HG03342 (cell line): ENCODE measurements at regions not wholly inside any gene's neighbourhood (a gene's known extent, or its start where the extent isn't known, plus 50 kb on each side); places are given as distances from the start of the nearest gene placed in this dataset.

Experiments
- ATAC-seq: cut with Tn5 transposase; IDR thresholded peaks from one replicate; pipeline ENCODE4 v1.9.1; 2021; ENCODE audit warnings: mild to moderate bottlenecking, moderate library complexity; ENCODE audit not compliant: unreplicated experiment

DNA sequence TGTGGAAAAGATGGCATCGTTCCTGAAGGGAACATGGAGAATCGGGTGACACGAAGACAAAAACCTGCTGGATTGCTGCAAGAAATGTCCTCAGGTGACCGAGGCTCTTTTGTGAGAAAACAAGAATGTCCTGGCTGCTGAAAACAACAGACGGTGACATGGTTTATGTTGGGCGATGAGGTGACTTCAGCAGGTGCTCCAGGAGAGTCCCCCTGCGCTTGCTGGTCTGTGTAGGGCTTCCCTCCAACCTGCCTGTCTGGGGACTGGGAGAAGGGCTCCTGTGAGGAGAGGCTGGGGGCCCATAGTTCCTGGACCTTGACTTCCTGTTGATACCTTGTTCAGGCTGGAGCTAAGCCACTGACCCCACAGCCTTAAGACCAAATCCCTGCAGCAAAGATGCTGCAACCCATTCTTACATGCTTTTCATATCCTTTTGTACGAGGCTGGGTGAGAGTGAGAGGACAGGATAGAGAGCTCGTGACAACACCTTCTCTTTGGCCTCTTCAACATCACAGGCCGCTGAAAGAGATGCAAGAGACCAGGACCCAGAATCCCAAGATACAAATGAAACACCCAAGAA, 134.8 kb downstream of the CD83 start:
- no peak for ATAC-seq

- ATAC-seq = peak; percentile 96
These were observed 136.9 kb downstream of the CD83 start for GRCh38 chr6:14254505-14254904.

- no peak for ATAC-seq
These were observed 138.3 kb downstream of the CD83 start for GRCh38 chr6:14255916-14256315.

DNA sequence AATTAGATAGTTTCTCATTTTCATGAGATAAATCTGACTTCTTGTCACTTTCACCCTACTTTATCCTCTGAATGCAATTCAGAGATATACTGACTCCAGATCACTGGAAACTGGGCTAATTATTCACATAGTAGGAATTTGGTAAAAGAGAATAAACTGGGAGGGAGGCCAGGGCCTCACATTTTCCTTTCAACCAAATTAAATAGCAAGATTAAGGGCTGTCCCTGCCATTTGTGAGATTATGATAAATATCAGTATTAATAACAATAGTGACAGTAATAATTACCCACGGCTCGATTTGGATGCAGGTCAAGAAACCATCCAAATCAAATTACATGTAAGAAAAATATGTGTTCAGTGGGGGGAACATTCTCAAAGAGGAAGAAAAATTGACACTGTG, 140.5 kb downstream of the CD83 start:
- ATAC-seq = no peak

DNA sequence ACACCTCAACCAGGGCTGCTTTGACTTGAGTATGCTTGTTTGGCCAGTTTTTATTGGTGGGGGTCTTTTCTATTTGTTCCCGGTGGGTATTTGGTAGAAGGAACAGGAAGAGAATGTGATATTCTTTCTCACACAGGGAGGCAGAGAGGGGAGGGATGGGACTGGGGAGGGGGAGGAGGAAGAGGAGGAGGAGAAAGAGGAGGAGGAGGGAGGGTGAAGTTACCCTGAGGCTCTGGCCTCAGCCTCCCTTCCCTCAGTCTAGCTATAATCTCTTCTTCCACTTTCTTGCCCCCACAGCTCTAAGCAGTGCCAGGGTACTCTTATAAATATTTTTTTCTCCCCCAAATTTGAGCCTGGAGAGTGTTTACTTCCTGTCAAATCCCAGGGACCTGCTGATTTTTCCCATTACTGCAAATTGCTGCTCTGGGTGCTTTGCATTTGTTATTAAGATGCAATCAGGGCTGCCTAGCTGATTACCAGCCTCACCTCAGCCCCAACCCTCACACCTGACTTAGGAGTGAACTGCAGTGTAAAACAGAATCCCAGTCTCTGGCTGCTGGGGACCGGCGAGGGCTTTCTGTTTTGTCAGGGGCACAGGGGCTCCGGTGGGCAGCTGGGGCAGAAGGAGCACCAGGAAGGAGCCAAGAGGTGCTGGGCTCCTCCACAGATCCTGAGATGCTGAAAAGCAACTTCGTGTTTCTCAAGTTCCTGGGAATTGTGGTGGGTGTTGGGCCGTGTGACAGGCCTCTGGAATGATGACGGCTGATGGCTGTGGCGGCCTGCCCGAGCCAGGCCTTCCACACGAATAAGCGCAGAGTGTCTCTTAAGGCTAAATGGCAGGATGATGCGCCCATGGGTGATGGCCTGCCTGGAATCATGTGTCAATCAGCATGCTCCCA, 141.4 kb downstream of the CD83 start:
- no peak for ATAC-seq

DNA sequence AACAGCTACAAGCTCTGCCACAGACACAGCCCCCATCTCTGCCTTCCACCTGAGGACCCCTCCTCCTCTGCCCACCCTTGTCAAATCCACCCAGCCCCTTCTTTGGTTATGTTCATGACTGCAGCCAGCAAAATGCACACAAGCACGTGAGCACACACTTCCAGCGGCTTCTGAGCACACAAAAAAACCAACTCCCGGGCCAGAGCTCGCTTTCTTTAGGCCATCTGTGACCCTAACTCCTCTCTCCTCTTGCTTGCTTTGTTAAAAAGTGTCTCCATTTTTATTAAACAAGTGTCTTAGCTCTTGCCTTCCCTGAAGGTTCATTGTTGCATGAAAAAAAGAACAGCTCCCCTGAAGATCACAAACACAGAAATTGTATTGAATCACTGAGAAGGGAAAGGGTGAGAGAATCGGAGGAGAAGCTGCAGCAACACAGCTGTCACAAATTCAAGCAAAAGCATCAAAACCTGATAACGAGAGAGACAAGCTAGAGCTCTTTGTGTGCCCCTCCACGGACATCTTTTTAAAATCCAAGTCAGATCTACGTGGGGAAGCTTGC, 142.1 kb downstream of the CD83 start:
- ATAC-seq = no peak

- no peak for ATAC-seq
These were observed 143.3 kb downstream of the CD83 start for GRCh38 chr6:14260839-14261238.

DNA sequence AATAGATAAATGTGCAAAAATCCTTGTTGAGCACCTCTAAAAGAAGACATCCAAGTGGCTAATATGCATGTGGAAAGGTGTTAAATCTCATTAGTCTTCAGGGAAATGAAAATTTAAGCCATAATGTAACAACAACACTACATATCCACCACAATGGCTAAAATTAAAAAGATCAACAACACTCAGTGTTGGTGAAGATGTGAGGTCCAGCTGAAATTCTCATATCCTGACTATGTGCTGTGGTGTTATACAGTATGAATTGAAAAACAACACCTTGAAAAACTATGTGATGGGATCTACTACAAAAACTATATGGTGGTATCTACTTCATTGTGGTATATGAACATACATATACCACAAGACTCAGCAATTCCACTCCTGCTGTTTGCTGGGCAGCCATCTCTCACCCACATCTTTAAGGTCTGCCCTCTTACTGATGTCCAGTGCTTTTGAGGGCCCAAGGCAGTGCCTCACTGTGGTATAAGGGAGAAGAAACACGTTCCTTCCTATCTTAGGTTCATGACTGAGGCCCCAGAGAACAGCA, 146.4 kb downstream of the CD83 start:
- ATAC-seq = no peak

DNA sequence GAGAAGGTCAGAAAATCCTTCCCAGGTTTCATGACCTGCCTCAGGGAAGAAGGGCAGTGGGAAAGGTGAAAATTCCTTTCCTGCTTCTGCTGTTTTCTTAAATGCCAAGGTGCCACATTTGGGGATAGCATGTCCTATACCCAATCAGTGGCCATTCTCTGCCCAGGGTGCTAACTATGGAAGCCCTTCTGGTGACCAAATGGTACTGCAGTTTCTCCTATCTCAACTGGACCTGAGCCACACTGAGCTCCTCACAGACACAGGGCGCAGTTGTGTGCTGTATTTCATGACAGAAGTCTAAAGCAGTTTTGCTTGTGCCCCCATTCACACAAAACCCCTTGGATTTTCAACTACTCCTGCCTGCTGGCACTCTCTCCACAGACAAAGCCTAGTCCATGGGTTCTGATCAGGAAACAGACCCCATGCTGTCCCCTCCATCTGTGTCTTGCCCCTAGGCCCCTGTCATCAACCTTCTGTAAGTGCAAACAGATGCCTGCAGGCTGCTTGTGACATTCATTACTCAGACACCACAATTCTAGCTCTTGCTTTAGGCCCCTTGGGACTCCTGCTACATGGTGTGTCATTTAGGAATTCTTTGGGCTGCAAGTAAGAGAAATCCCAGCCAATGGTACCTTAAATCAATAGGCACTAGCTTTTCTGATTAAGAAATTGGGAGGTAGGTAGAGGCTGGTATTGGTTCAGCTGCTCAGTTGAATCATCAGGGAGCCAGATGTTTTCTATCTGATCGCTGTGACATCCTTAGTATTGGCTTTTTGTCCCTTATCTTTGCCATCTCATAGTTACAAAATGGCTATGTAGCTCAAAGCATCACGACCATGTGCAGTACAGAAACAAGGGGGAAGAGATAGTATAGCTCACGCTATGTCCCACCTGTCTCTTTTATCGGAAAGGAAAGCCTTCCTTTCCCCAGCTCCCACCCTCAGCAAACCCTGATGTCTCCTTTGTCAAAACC, 147.8 kb downstream of the CD83 start:
- no peak for ATAC-seq

DNA sequence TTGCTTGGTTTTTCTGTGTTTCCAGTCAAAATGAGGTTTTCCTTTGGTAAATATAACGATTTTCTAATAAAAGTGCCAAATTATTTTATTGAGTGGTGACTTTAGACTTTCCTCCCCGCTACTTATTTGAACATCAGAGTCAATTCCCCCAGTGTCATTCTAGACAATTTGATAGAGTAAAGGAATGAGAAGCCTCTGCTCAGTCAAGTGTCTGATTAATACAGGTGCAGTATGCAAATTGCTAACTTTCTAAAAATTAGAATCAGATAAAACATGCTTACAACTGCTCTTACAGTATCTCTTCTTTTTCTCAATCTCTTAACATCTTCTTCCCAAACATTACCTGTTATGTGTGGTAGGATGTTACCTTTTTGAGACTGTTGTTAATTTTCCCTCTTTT, 148.7 kb downstream of the CD83 start:
- no peak for ATAC-seq

- no peak for ATAC-seq
These were observed 150.5 kb downstream of the CD83 start for GRCh38 chr6:14267885-14268660.

GRCh38 chr6:14269436-14269835, 151.9 kb downstream of the CD83 start:
- ATAC-seq = no peak

DNA sequence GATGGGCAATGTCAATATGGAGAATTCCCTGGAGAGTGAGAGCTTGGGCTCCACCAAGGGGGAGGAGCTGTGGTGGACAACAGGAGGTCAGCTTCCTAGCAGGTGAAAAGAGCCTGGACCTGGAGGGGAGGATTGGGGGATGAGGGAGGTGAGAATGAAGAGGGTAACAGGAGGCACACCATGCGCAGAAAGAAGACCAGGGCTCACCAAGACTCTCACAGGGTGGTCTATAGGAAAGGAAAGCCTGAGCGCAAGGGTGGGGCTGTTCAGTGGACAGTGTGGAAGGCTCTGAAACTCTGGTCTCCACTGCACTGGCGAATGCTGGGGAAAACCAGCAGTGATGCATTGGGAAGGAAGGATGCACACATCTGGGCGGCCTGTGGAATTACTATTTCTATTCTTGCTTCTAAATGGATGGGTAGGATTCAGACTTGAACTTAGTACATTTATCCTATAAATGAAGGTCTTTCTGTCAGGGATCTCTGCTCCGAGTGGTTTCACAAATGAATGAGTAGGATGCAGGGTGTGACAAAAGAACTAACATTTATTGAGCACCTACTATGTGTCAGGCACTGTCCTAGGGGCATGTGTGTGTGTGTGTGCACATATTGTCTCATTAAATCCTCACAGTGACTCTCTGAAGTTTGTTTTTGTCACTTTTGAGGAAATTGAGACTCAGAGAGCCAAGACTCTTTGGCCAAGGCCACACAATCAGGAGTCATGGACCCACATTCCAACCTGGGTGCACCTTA, 152.7 kb downstream of the CD83 start:
- no peak for ATAC-seq

DNA sequence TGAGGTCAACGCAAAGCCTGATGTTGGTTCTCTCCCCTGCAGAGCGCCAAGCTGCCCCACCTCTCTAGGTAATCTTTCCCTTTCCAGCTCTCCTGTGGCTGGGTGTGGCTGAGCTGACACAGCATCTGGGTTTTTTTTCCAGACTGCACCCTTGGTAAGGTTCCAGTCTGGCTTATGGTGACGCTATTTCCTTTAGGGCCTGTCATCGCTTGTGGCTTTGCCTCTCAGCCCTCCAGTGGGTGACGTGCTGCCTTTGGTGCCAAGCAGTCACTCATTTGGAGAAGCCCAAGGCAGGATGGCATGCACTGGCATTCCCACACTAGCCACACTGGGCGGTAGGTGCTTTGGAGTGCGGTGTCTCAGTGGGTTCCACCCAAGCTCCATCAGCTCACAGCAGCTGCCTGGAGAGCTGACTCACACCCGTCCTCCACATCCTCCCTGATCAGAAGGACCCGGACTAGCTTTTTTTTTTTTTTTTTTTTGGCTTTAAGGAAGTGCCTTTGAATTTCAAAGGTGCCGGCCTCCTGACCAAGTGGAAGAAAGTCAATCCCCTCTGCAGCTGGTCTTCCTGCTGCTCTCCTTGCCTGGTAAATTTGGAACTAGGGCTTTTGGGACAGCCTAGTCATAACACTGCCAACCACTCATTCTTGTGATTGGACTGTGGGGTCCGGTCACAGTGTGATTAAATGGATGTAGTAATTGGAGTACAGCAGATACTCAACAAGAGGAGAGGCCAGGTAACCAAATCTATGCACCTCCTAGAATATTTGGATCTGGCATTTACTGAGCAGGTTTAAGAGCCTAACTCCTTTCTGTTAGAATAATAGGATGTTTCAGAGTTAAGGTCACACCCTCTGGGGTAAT, 153.6 kb downstream of the CD83 start:
- ATAC-seq = no peak

GRCh38 chr6:14271789-14272736, 154.5 kb downstream of the CD83 start:
- ATAC-seq = no peak

- no peak for ATAC-seq
These were observed 155.1 kb downstream of the CD83 start for GRCh38 chr6:14272737-14273085.

DNA sequence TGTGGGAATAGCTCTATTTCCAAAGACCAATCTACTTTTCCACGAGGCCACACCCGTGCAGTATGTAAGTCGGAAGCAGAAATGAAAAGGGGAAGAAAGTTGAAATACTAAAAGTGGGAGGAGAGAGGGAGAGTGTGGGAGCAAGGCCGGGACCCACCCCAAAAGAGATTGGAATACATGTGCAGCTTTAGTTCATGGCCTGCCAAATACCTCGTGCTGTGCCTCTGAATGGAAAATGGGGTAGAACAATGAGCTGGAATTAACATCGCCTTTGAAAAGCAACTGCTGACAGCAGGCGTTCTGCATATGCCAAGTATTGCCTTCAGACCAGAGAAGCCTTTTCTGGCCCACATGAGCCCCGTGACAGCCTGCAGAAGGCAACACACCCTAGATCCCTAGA, 155.6 kb downstream of the CD83 start:
- ATAC-seq = no peak
